Peyer's patch (tissue), 4 donors: ENCODE measurements at regions not wholly inside any gene's neighbourhood (a gene's known extent, or its start where the extent isn't known, plus 50 kb on each side); places are given as distances from the start of the nearest gene placed in this dataset.

Source experiments
- CTCF ChIP-seq, 6 experiments: fragments of 450-650 bp in 4 of 6; fragments of 200-600 bp in 2 of 6; sonication (generic) in 1 of 6; IDR thresholded peaks; one replicate each; pipeline ENCODE4 v1.5.1; 2017 to 2019; ENCODE audit warnings: antibody characterized with exemption in 6 of 6, mild to moderate bottlenecking in 3 of 6, moderate library complexity in 1 of 6
- POLR2A ChIP-seq, 2 donors: fragments of 450-650 bp; IDR thresholded peaks; one replicate each; pipeline ENCODE4 v1.5.1; 2017; ENCODE audit warnings: antibody characterized with exemption in 2 of 2, mild to moderate bottlenecking in 2 of 2, moderate library complexity in 2 of 2

DNA sequence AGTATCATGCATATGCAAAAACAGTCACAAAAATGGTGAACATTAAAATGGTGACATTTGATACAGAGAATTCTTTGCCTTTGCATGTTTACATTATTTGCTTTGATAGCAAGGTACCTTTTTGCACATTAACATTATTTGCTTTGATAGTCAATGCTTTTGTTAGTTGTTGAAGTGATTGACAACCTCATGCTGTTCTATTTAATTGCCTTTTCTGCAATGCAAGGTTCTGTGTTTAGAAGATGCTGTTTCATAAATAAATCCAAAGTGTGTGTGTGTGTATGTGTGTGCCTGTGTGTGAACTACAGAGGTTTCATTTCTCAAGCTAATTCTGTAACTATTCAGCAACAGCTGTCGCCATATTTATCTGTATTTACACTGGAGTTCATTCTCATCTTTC is 668.7 kb downstream of the NR2F1-AS1 start:
- TF ChIP-seq CTCF (IDR thresholded peaks at IDR 0.05): no peak
- TF ChIP-seq POLR2A (IDR thresholded peaks at IDR 0.05): no peak
